ENCODE measurements at regions not wholly inside any gene's neighbourhood (a gene's known extent, or its start where the extent isn't known, plus 50 kb on each side); places are given as distances from the start of the nearest gene placed in this dataset.
"Not testable (repeated sequence)": the region's sequence is repeated elsewhere in the genome, so short reads cannot be mapped to it uniquely, and the experiment has no call there.

DNA sequence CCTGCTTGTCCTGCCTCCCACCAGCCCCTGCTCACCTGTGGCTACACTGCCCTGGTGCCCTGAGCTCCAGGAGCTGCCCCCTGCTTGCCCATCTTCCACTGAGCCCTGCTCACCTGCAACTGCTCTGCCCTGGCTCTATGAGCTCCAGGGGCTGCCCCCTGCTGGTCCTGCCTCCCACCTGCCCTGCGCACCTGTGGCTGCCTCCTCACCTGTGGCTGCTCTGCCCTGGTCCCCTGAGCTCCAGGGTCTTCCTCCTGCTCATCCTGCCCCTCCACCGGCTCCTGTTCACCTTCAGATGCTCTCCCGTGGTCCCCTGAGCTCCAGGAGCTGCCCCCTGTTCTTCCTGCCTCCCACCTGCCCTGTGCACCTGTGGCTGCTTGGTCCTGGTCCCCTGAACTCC, 247.6 kb downstream of the TMEM121 start:
- TF ChIP-seq HOXB13 (CRISPR knock-in tag; IDR thresholded peaks at IDR 0.05; ENCODE audit: low read depth), result no peak
- no peak for TF ChIP-seq CEBPB (IDR thresholded peaks at IDR 0.05)
- no peak for TF ChIP-seq MAX (IDR thresholded peaks at IDR 0.05)
- TF ChIP-seq KDM1A (IDR thresholded peaks at IDR 0.05; ENCODE audit: low read depth), result no peak
- TF ChIP-seq KDM5A (IDR thresholded peaks at IDR 0.05), result no peak
- TF ChIP-seq ZC3H11A (IDR thresholded peaks at IDR 0.05), result no peak
- TF ChIP-seq NFE2L2 (conservative IDR thresholded peaks at IDR 0.05; ENCODE audit: low read length), result no peak
- no peak for TF ChIP-seq BCL3 (IDR thresholded peaks at IDR 0.05)
- TF ChIP-seq POLR2A (IDR thresholded peaks at IDR 0.05; ENCODE audit: low read length), result no peak
- no peak for TF ChIP-seq FOSB (CRISPR knock-in tag; IDR thresholded peaks at IDR 0.05)
- no peak for TF ChIP-seq JUNB (IDR thresholded peaks at IDR 0.05)
- no peak for TF ChIP-seq RAD21 (conservative IDR thresholded peaks at IDR 0.05 in 1 of 2, IDR thresholded peaks at IDR 0.05 in 1 of 2)
- TF ChIP-seq HEYL (CRISPR knock-in tag; IDR thresholded peaks at IDR 0.05), result no peak
- no peak for TF ChIP-seq NPAS2 (CRISPR knock-in tag; IDR thresholded peaks at IDR 0.05; ENCODE audit: borderline replicate concordance)
- no peak for TF ChIP-seq RARB (CRISPR knock-in tag; IDR thresholded peaks at IDR 0.05)
- no peak for TF ChIP-seq PBX3 (IDR thresholded peaks at IDR 0.05)
- no peak for TF ChIP-seq FOSL2 (IDR thresholded peaks at IDR 0.05)
- TF ChIP-seq FOSL2 (CRISPR knock-in tag; IDR thresholded peaks at IDR 0.05), result no peak
- TF ChIP-seq BHLHE40 (IDR thresholded peaks at IDR 0.05; ENCODE audit: low read depth, low read length), result no peak
- Histone ChIP-seq H3K4me1 (no peaks in the 10 kb centered on the region), H3K27ac (no peak overlapping the region), H3K4me3 (no peak overlapping the region), H3K4me2 (no peak overlapping the region), H3K9me3 (no peaks in the 10 kb centered on the region)
- WGBS (ENCODE audit: missing lambda C conversion rate), result 0% methylated on average over 3 of the region's 3 CpGs
- CTCF ChIA-PET, result interaction anchor here (0.5 kb wide), 1 partner anchor 97 kb away, joined by 3 read pairs; no protein-coding TSS in a partner anchor
- ATAC-seq, result no peak
- POLR2A ChIA-PET, result no interaction called here
- FAIRE-seq, result no peak
- no peak for DNase-seq (ENCODE audit: low read depth in 1 of 2, low spot score in 1 of 2)

DNA sequence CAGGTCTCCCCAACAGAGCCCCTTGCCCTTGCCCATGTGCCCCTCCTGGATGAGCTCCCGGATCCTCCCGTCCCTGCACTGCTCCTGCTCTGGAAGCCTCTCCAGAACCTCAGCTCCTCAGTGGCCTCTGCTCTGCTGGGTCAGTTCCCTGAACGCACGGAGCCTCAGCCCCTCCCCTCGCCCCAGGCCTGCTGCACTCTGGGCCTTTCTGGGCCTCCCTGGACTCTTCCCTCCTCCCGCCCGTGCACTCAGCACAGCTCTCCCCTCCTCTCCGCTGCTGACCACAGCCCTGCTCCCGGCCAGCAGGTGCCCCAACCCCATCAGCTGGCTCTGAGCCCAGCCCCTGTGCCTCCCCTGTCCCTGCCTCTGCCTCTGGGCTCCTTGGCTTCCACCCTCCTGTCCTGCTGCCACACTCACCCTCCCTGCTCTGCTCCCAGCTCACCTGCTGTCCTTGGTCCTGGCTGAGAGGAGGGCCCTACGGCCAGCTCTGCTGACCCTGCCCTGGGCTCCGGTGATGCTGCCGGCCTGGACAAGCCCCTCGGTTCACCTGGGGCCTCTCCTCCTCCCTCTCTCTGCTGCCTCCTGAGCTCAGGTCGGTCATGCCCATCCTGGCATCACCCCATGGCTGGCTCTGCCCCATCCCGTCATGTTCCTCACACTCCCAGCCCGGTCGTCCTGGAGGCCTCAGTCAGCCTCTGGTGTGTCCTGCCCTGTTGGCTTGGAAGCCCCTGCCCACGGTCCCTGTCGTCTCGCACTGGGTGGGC, 248.4 kb downstream of the TMEM121 start:
- CTCF ChIA-PET, result interaction anchor here (0.5 kb wide), 1 partner anchor 97 kb away, joined by 3 read pairs; no protein-coding TSS in a partner anchor
- ATAC-seq, result peak; percentile 26 to 41; a peak in 3 of 6 replicates
- H3K4me2 ChIP-seq; FAIRE-seq; H3K27ac ChIP-seq; H3K4me1 ChIP-seq; POLR2A ChIA-PET; DNase-seq (ENCODE audit: low read depth in 1 of 2, low spot score in 1 of 2); H3K4me3 ChIP-seq; H3K9me3 ChIP-seq: not testable (repeated sequence)
- TF ChIP-seq REST (IDR thresholded peaks at IDR 0.05), result peak; percentile 37; the same call in 1 of the 2 replicates
- WGBS (ENCODE audit: missing lambda C conversion rate), result 3% methylated on average over 13 of the region's 20 CpGs

DNA sequence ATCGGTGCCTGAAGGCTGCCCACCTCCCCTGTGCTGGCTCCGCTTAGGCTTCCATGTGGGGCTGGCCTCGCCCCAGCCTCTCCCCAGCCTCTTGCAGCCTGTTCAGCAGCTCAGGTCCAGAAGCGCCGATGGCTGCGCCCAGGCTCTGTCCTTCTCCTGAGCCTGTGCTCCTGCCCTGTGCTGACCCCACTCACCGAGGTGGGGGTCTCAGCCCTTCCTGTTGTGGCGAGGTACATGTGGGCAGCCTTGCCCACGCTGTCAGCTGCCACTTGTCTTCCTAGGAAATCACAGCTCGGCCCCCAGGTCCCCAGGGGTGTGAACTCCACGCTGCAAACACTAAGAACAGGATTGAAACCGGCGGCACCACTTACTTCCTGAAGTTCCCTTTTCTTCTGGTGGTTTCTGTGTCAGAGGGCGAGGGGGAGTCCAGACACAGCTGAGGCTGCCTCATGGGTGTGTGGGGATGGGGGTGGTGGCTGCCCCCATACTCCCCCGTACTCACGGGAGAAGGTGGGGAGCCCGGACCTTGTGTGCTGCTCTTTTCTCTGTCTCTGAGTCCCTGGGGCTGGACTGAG, 249.1 kb downstream of the TMEM121 start:
- ATAC-seq, result peak in 1 of 2 experiments; percentile 13; a peak in 2 of 6 replicates
- 13% methylated on average over 7 of the region's 17 CpGs for WGBS (ENCODE audit: missing lambda C conversion rate)
- DNase-seq (ENCODE audit: low read depth in 1 of 2, low spot score in 1 of 2); H3K4me1 ChIP-seq; H3K27ac ChIP-seq; H3K9me3 ChIP-seq; CTCF ChIA-PET; POLR2A ChIA-PET; H3K4me3 ChIP-seq; H3K4me2 ChIP-seq; FAIRE-seq: not testable (repeated sequence)

- DNase-seq (ENCODE audit: low read depth in 1 of 2, low spot score in 1 of 2); ATAC-seq; H3K4me2 ChIP-seq; CTCF ChIA-PET; POLR2A ChIA-PET; H3K27ac ChIP-seq; H3K4me3 ChIP-seq; FAIRE-seq; H3K9me3 ChIP-seq; H3K4me1 ChIP-seq: not testable (repeated sequence)
- 0% methylated on average over 2 of the region's 6 CpGs for WGBS (ENCODE audit: missing lambda C conversion rate)
Measured at GRCh38 chr14:105776112-105776511, 249.7 kb downstream of the TMEM121 start.
